ENCODE measurements at regions not wholly inside any gene's neighbourhood (a gene's known extent, or its start where the extent isn't known, plus 50 kb on each side); places are given as distances from the start of the nearest gene placed in this dataset.

DNA sequence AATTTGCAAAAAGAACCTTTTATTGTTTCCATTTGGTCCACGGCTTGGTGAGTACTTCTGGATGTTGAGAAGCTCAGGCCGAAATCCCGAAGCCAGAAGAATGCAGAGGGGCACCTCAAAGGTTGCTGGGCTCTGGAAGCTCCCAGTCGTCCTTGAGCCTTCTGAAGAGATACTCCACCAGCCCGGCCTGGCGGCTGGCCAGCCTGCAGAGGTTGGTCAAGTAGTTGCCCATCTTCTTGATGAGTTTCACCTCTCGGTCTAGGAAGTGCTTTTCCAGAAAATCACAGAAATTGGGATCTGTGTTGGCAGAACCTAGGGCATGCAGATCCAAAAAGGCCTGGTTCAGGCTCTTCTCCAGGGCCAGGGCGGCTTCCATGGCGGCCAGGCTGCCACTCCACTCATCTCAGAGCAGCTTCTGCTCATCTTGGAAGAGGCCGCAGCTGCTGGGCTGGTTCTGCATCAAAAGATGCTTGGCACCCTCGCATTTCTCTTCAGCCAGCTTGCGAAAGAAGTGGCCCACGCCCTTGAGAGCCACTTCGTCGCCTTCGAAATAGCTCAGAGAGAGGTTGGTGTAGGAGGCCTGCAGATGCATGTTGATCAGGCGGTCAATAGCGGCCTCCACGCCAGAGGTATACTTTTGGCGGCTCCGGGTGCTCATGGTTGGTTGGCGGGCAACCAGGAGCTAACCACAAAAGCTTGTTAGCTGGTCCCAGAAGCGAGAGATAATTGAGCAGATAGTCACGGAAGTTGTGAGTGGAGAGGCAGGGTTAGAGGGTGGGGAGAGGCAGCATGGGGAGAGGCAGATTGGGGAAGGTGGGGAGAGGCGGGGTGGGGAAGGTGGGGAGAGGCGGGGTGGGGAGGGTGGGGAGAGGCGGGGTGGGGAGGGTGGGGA lies 76.5 kb upstream of the TSPAN7 start:
- Histone ChIP-seq H3K27ac (no peak overlapping the region), H3K4me1 (no peaks in the 10 kb centered on the region), H3K9me3 (no peaks in the 10 kb centered on the region), H3K4me3 (no peak overlapping the region), H3K4me2 (no peak overlapping the region)
- DNase-seq (ENCODE audit: low read depth in 1 of 2, low spot score in 1 of 2), result no peak
- CTCF ChIA-PET, result interaction anchor here (0.6 kb wide), 1 partner anchor 107 kb away, joined by 5 read pairs; no protein-coding TSS in a partner anchor
- WGBS (ENCODE audit: missing lambda C conversion rate), result 45% methylated on average over 12 of the region's 27 CpGs
- no peak for FAIRE-seq
- TF ChIP-seq, protein P1, sequence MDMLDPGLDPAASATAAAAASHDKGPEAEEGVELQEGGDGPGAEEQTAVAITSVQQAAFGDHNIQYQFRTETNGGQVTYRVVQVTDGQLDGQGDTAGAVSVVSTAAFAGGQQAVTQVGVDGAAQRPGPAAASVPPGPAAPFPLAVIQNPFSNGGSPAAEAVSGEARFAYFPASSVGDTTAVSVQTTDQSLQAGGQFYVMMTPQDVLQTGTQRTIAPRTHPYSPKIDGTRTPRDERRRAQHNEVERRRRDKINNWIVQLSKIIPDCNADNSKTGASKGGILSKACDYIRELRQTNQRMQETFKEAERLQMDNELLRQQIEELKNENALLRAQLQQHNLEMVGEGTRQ (IDR thresholded peaks at IDR 0.05), result no peak
- TF ChIP-seq RAD21 (conservative IDR thresholded peaks at IDR 0.05 in 1 of 2, IDR thresholded peaks at IDR 0.05 in 1 of 2), result no peak
- TF ChIP-seq, protein P2, sequence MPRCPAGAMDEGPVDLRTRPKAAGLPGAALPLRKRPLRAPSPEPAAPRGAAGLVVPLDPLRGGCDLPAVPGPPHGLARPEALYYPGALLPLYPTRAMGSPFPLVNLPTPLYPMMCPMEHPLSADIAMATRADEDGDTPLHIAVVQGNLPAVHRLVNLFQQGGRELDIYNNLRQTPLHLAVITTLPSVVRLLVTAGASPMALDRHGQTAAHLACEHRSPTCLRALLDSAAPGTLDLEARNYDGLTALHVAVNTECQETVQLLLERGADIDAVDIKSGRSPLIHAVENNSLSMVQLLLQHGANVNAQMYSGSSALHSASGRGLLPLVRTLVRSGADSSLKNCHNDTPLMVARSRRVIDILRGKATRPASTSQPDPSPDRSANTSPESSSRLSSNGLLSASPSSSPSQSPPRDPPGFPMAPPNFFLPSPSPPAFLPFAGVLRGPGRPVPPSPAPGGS (IDR thresholded peaks at IDR 0.05), result no peak
- TF ChIP-seq ZFP36 (IDR thresholded peaks at IDR 0.05; ENCODE audit: borderline replicate concordance, partially characterized antibody), result no peak
- TF ChIP-seq, protein P3, sequence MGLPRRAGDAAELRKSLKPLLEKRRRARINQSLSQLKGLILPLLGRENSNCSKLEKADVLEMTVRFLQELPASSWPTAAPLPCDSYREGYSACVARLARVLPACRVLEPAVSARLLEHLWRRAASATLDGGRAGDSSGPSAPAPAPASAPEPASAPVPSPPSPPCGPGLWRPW (IDR thresholded peaks at IDR 0.05), result no peak
- no peak for TF ChIP-seq RNF2 (IDR thresholded peaks at IDR 0.05; ENCODE audit: borderline replicate concordance, low read depth)
- TF ChIP-seq GATA3 (IDR thresholded peaks at IDR 0.05; ENCODE audit: borderline replicate concordance), result no peak
- no peak for TF ChIP-seq FOXS1 (CRISPR knock-in tag; IDR thresholded peaks at IDR 0.05)
- no peak for TF ChIP-seq EP300 (IDR thresholded peaks at IDR 0.05)
- no peak for TF ChIP-seq KDM5A (IDR thresholded peaks at IDR 0.05)
- TF ChIP-seq TFCP2L1 (CRISPR knock-in tag; IDR thresholded peaks at IDR 0.05), result no peak
- no peak for TF ChIP-seq KDM1A (IDR thresholded peaks at IDR 0.05; ENCODE audit: low read depth)
- no peak for TF ChIP-seq JUN (IDR thresholded peaks at IDR 0.05)
- TF ChIP-seq, protein P4, sequence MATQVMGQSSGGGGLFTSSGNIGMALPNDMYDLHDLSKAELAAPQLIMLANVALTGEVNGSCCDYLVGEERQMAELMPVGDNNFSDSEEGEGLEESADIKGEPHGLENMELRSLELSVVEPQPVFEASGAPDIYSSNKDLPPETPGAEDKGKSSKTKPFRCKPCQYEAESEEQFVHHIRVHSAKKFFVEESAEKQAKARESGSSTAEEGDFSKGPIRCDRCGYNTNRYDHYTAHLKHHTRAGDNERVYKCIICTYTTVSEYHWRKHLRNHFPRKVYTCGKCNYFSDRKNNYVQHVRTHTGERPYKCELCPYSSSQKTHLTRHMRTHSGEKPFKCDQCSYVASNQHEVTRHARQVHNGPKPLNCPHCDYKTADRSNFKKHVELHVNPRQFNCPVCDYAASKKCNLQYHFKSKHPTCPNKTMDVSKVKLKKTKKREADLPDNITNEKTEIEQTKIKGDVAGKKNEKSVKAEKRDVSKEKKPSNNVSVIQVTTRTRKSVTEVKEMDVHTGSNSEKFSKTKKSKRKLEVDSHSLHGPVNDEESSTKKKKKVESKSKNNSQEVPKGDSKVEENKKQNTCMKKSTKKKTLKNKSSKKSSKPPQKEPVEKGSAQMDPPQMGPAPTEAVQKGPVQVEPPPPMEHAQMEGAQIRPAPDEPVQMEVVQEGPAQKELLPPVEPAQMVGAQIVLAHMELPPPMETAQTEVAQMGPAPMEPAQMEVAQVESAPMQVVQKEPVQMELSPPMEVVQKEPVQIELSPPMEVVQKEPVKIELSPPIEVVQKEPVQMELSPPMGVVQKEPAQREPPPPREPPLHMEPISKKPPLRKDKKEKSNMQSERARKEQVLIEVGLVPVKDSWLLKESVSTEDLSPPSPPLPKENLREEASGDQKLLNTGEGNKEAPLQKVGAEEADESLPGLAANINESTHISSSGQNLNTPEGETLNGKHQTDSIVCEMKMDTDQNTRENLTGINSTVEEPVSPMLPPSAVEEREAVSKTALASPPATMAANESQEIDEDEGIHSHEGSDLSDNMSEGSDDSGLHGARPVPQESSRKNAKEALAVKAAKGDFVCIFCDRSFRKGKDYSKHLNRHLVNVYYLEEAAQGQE (IDR thresholded peaks at IDR 0.05), result no peak
- no peak for TF ChIP-seq MYC (IDR thresholded peaks at IDR 0.05; ENCODE audit: borderline replicate concordance, low read length)
- TF ChIP-seq FOSB (CRISPR knock-in tag; IDR thresholded peaks at IDR 0.05), result no peak
- no peak for TF ChIP-seq SMC3 (IDR thresholded peaks at IDR 0.05)
- ATAC-seq, result no peak
- POLR2A ChIA-PET, result no interaction called here

DNA sequence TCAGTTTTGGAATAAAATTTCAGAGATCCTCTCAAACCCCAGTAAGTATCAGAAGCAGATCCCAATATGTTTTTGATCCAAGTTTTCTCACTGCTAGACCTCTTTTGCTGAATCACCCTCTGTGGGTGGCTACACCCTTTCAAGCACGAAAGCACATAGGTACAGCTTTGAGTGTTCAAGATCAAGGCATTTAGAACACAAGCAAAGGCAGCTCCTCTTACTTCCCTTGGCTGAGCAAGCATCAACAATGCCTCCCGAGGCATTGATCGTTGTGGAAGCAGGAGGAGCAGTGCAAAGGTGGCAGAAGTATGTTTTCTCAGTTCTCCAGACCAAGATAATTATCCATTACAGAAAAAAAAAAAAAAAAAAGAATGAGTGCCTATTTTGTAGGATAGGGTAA lies 72.0 kb upstream of the TSPAN7 start:
- Histone ChIP-seq H3K4me3 (no peak overlapping the region), H3K9me3 (no peaks in the 10 kb centered on the region), H3K4me1 (no peaks in the 10 kb centered on the region), H3K27ac (no peak overlapping the region), H3K4me2 (no peak overlapping the region)
- no peak for DNase-seq (ENCODE audit: low read depth in 1 of 2, low spot score in 1 of 2)
- ATAC-seq, result no peak
- ChIA-PET POLR2A (no interaction called here), CTCF (interaction anchor here (0.9 kb wide), 1 partner anchor 24 kb away, joined by 3 read pairs; no protein-coding TSS in a partner anchor)
- no peak for FAIRE-seq
- 4% methylated on average over 3 of the region's 3 CpGs for WGBS (ENCODE audit: missing lambda C conversion rate)
- TF ChIP-seq KDM1A (IDR thresholded peaks at IDR 0.05; ENCODE audit: low read depth) (no peak), HDAC2 (IDR thresholded peaks at IDR 0.05) (no peak), MYC (IDR thresholded peaks at IDR 0.05; ENCODE audit: borderline replicate concordance, low read length) (no peak), PHF8 (IDR thresholded peaks at IDR 0.05; ENCODE audit: borderline replicate concordance, low read depth) (no peak), CEBPB (IDR thresholded peaks at IDR 0.05) (no peak), ZFP36 (IDR thresholded peaks at IDR 0.05; ENCODE audit: borderline replicate concordance, partially characterized antibody) (no peak), FOSB (CRISPR knock-in tag; IDR thresholded peaks at IDR 0.05) (no peak), CHD4 (IDR thresholded peaks at IDR 0.05; ENCODE audit: borderline replicate concordance) (no peak), RCOR1 (IDR thresholded peaks at IDR 0.05; ENCODE audit: low read depth, low read length) (no peak)
- TF ChIP-seq, protein P5, sequence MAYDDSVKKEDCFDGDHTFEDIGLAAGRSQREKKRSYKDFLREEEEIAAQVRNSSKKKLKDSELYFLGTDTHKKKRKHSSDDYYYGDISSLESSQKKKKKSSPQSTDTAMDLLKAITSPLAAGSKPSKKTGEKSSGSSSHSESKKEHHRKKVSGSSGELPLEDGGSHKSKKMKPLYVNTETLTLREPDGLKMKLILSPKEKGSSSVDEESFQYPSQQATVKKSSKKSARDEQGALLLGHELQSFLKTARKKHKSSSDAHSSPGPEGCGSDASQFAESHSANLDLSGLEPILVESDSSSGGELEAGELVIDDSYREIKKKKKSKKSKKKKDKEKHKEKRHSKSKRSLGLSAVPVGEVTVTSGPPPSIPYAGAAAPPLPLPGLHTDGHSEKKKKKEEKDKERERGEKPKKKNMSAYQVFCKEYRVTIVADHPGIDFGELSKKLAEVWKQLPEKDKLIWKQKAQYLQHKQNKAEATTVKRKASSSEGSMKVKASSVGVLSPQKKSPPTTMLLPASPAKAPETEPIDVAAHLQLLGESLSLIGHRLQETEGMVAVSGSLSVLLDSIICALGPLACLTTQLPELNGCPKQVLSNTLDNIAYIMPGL (CRISPR knock-in tag; IDR thresholded peaks at IDR 0.05; ENCODE audit: borderline replicate concordance), result no peak
- TF ChIP-seq, protein P6, sequence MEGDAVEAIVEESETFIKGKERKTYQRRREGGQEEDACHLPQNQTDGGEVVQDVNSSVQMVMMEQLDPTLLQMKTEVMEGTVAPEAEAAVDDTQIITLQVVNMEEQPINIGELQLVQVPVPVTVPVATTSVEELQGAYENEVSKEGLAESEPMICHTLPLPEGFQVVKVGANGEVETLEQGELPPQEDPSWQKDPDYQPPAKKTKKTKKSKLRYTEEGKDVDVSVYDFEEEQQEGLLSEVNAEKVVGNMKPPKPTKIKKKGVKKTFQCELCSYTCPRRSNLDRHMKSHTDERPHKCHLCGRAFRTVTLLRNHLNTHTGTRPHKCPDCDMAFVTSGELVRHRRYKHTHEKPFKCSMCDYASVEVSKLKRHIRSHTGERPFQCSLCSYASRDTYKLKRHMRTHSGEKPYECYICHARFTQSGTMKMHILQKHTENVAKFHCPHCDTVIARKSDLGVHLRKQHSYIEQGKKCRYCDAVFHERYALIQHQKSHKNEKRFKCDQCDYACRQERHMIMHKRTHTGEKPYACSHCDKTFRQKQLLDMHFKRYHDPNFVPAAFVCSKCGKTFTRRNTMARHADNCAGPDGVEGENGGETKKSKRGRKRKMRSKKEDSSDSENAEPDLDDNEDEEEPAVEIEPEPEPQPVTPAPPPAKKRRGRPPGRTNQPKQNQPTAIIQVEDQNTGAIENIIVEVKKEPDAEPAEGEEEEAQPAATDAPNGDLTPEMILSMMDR (IDR thresholded peaks at IDR 0.05), result no peak
- TF ChIP-seq, protein P2 (IDR thresholded peaks at IDR 0.05), result no peak

All from A549 (cell line).